ENCODE measurements at regions not wholly inside any gene's neighbourhood (a gene's known extent, or its start where the extent isn't known, plus 50 kb on each side); places are given as distances from the start of the nearest gene placed in this dataset.
A peak's percentile ranks its signal among the peaks of the same experiment; 100 is the strongest.

GRCh38 chr4:137661693-137662092 is 129.4 kb upstream of the PCDH18 start:
- BruUV-seq (replicated peaks) = no TSS peak
- TF ChIP-seq RFX5 (IDR thresholded peaks at IDR 0.05; ENCODE audit: low read depth, low read length) (no peak), RCOR1 (IDR thresholded peaks at IDR 0.05; ENCODE audit: insufficient replicate concordance, low read length) (no peak), SMC3 (IDR thresholded peaks at IDR 0.05; ENCODE audit: low read depth, low read length) (no peak)
- no peak for ATAC-seq (ENCODE audit: low read depth)
- H3K27me3 ChIP-seq (ENCODE audit: control insufficient read depth, insufficient read depth, low read length) = no peaks in the 10 kb centered on the region
- no peak overlapping the region for H3K4me2 ChIP-seq (ENCODE audit: low read depth, low read length)
- H3K14ac ChIP-seq (replicated peaks; ENCODE audit: low read depth, low read length) = peak overlapping the region; percentile 79
- peak overlapping the region; percentile 93 for H2BK20ac ChIP-seq (ENCODE audit: low read depth, low read length)
- in situ Hi-C loops (cut with MboI; ENCODE audit: low sequenced_read_pairs) = no loop called here
- H4K91ac ChIP-seq (ENCODE audit: insufficient read depth, low read depth, low read length) = peak overlapping the region; percentile 71
- H2AFZ ChIP-seq (replicated peaks; ENCODE audit: low read length, poor library complexity) = no peak overlapping the region
- CTCF ChIA-PET = no interaction called here
- no peak overlapping the region for H2BK5ac ChIP-seq (ENCODE audit: low read depth, low read length, poor library complexity, severe bottlenecking)
- H3K4ac ChIP-seq (ENCODE audit: low read depth, low read length) = peak overlapping the region; percentile 96
- peak overlapping the region; percentile 93 for H4K5ac ChIP-seq (ENCODE audit: low read depth, low read length)
- H3K18ac ChIP-seq (ENCODE audit: low read depth, low read length) = peak overlapping the region; percentile 97
- peak overlapping the region; percentile 94 for H2BK120ac ChIP-seq (ENCODE audit: low read depth, low read length)
- POLR2A ChIA-PET (ENCODE audit: unreplicated experiment) = no interaction called here
- no peaks in the 10 kb centered on the region for H3K9me3 ChIP-seq (ENCODE audit: control insufficient read depth, insufficient read depth, low read length)
- peak overlapping the region; percentile 88 for H3K27ac ChIP-seq (ENCODE audit: insufficient read depth, low read length)
- no peak overlapping the region for H2AK9ac ChIP-seq (replicated peaks; ENCODE audit: low read depth, low read length, poor library complexity)
- H3K9ac ChIP-seq (ENCODE audit: low read depth, low read length) = no peak overlapping the region
- no peak overlapping the region for H3K4me3 ChIP-seq (ENCODE audit: insufficient read depth, low read depth, low read length)
- H3K9me1 ChIP-seq (ENCODE audit: insufficient read depth, low read length) = peaks cover 11% of the 10 kb centered on the region
- no peaks in the 10 kb centered on the region for H4K20me1 ChIP-seq (ENCODE audit: insufficient read depth, low read length)
- WGBS, 2 experiments (ENCODE audit: extremely low coverage in 2 of 2, insufficient read length in 1 of 2) = 78% methylated on average over 1 of the region's 2 CpGs; no CpG with 5 or more reads in 1 of the 2 experiments
- no peak overlapping the region for H3K56ac ChIP-seq (ENCODE audit: extremely low read depth, insufficient read depth, low read length)
- 0 out of 2 replicates have a peak overlapping the region, but pooled peaks have one; percentile 58 for H3K23ac ChIP-seq (ENCODE audit: low read depth, low read length)
- DNase-seq = no peak
- H3K4me1 ChIP-seq (ENCODE audit: control insufficient read depth, insufficient read depth, low read length) = peaks cover 18% of the 10 kb centered on the region
- intact Hi-C loops (cut with micrococcal nuclease) = loop anchor here (5.0 kb wide), 1 partner anchor 521 kb away; no protein-coding TSS in a partner anchor
- H2BK15ac ChIP-seq (ENCODE audit: low read depth, low read length) = peak overlapping the region; percentile 94; the same call in 2 of the 3 replicates
- H3K79me1 ChIP-seq (ENCODE audit: low read depth in 1 of 2, low read length in 2 of 2) = peaks cover 0 to 20% of the 10 kb centered on the region in 2 experiments; a peak in 2 of 4 replicates
- peak overlapping the region; percentile 49 to 81; a peak in 2 of 4 replicates for H4K8ac ChIP-seq (ENCODE audit: low read depth in 2 of 2, low read length in 2 of 2)
- H2AK5ac ChIP-seq (ENCODE audit: low read depth, low read length) = peak overlapping the region; percentile 89
- no peaks in the 10 kb centered on the region for H3K36me3 ChIP-seq (ENCODE audit: control insufficient read depth, insufficient read depth, low read length)
- dilution Hi-C loops (cut with HindIII; ENCODE audit: low sequenced_read_pairs, unreplicated experiment) = no loop called here

Data from IMR-90 (cell line).